T-helper 17 cell (primary cell): ENCODE measurements at regions not wholly inside any gene's neighbourhood (a gene's known extent, or its start where the extent isn't known, plus 50 kb on each side); places are given as distances from the start of the nearest gene placed in this dataset.

ENCODE experiments used
- ATAC-seq: fragments of 150-1000 bp; cut with Tn5 transposase; 2 replicates; pipeline ENCODE4 v1.10.0; 2021; ENCODE audit warnings: mild to moderate bottlenecking, moderate library complexity
- DNase-seq, 3 donors: peaks; one replicate each; pipeline versions ENCODE4 v3.0.0 to v3.0.0-alpha.2; 2020 to 2021
- H3K9me3 ChIP-seq: one replicate; pipeline ENCODE4 v1.7.0; 2013; ENCODE audit warnings: low read length, mild to moderate bottlenecking; ENCODE audit not compliant: control insufficient read depth, poor library complexity, severe bottlenecking
- H3K27ac Mint-ChIP-seq: one replicate; pipeline ENCODE4 v1.8.0; 2022; ENCODE audit warnings: mild to moderate bottlenecking, moderate library complexity, mixed read lengths
- H3K27me3 Mint-ChIP-seq: one replicate; pipeline ENCODE4 v1.8.0; 2022; ENCODE audit warnings: mixed read lengths
- H3K36me3 Mint-ChIP-seq: one replicate; pipeline ENCODE4 v1.8.0; 2022; ENCODE audit warnings: low read depth, mixed read lengths
- H3K4me1 Mint-ChIP-seq: one replicate; pipeline ENCODE4 v1.8.0; 2022; ENCODE audit warnings: mild to moderate bottlenecking, mixed read lengths
- H3K4me3 Mint-ChIP-seq: one replicate; pipeline ENCODE4 v1.8.0; 2022; ENCODE audit warnings: mild to moderate bottlenecking, moderate library complexity, mixed read lengths

GRCh38 chr16:6363896-6364607 lies 968.6 kb upstream of the RBFOX1 start:
- Mint-ChIP-seq H3K36me3 (no peaks in the 10 kb centered on the region), H3K27ac (no peak overlapping the region), H3K4me1 (no peaks in the 10 kb centered on the region), H3K27me3 (no peaks in the 10 kb centered on the region), H3K4me3 (no peak overlapping the region)
- DNase-seq (no peak), ATAC-seq (no peak)
- no peaks in the 10 kb centered on the region for H3K9me3 ChIP-seq

DNA sequence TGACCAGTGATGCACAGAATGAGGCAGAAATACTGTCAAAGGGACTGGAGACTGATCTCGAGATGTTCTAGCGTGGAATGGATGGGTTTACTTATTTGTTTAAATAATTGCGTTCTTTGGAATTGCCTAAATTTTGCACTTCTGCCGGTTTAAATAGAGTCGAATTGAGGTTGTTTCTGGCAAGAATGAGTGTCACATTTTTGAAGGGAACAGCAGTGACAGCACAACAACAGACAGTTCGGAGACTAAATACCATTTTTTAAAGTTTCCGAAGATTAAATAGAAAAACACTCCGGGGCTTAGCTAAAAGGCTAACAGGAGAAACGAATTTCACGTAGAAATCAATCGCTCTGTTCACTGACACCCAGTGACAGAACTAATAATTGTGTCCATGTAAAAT lies 969.2 kb upstream of the RBFOX1 start:
- H3K9me3 ChIP-seq = no peaks in the 10 kb centered on the region
- no peak for ATAC-seq
- Mint-ChIP-seq H3K4me3 (no peak overlapping the region), H3K27me3 (no peaks in the 10 kb centered on the region), H3K27ac (no peak overlapping the region), H3K36me3 (no peaks in the 10 kb centered on the region), H3K4me1 (no peaks in the 10 kb centered on the region)
- DNase-seq = no peak

DNA sequence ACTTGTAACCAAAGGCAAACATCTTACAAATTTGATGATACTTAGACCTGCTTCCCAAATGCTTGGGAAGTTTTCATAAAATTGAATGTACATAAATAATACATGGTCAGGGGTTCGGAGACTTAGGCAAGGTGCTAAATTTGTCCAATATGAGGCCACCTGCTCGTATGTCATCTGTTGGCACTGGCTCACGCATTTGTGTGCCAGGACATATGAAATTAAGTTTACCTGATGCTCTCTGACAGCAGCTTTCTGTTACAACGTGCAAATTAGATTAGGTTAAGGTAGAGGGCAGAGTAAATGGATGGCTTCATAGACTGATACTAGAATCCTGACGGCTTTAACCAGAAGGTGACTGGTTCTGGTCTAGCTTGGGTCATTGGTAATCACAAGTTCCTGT lies 970.3 kb upstream of the RBFOX1 start:
- H3K27me3 Mint-ChIP-seq = no peaks in the 10 kb centered on the region
- H3K36me3 Mint-ChIP-seq = no peaks in the 10 kb centered on the region
- no peaks in the 10 kb centered on the region for H3K4me1 Mint-ChIP-seq
- H3K27ac Mint-ChIP-seq = no peak overlapping the region
- no peak overlapping the region for H3K4me3 Mint-ChIP-seq
- ATAC-seq (no peak), DNase-seq (no peak)
- H3K9me3 ChIP-seq = no peaks in the 10 kb centered on the region

GRCh38 chr16:6360641-6361040 lies 972.0 kb upstream of the RBFOX1 start:
- no peak for ATAC-seq

GRCh38 chr16:6356911-6357310 lies 975.7 kb upstream of the RBFOX1 start:
- Mint-ChIP-seq H3K36me3 (no peaks in the 10 kb centered on the region), H3K4me1 (no peaks in the 10 kb centered on the region), H3K4me3 (no peak overlapping the region), H3K27ac (no peak overlapping the region), H3K27me3 (no peaks in the 10 kb centered on the region)
- no peaks in the 10 kb centered on the region for H3K9me3 ChIP-seq
- DNase-seq (no peak), ATAC-seq (no peak)

More at GRCh38 chr16:6360641-6361040, 972.0 kb upstream of the RBFOX1 start:
- H3K4me3 Mint-ChIP-seq = no peak overlapping the region
- no peaks in the 10 kb centered on the region for H3K9me3 ChIP-seq
- H3K27me3 Mint-ChIP-seq = no peaks in the 10 kb centered on the region
- H3K4me1 Mint-ChIP-seq = no peaks in the 10 kb centered on the region
- no peaks in the 10 kb centered on the region for H3K36me3 Mint-ChIP-seq
- no peak overlapping the region for H3K27ac Mint-ChIP-seq
- DNase-seq = no peak

DNA sequence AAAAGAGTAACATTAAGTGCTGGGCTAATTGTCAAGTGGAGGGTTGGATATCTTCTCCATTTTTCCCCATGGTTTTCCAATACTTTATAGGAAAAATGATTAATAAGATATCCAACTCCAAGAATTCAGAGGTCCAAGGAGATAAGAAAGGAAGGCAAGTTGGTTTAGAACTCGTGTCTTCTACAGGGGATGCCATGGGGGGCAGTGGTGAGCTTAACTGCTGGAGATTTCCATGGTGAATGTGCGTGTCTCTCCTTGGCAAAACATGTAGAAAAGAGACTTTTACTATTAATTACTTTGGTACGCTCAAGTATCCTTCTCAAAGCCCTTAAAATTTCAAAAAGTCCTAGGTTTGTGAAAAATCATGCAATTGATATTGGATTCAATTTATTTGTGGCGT lies 982.9 kb upstream of the RBFOX1 start:
- no peak overlapping the region for H3K4me3 Mint-ChIP-seq
- H3K27ac Mint-ChIP-seq = no peak overlapping the region
- H3K4me1 Mint-ChIP-seq = no peaks in the 10 kb centered on the region
- ATAC-seq = no peak
- no peaks in the 10 kb centered on the region for H3K9me3 ChIP-seq
- no peaks in the 10 kb centered on the region for H3K27me3 Mint-ChIP-seq
- H3K36me3 Mint-ChIP-seq = no peaks in the 10 kb centered on the region
- no peak for DNase-seq

- no peaks in the 10 kb centered on the region for H3K27me3 Mint-ChIP-seq
- ATAC-seq = no peak
- DNase-seq = no peak
- H3K27ac Mint-ChIP-seq = no peak overlapping the region
- H3K36me3 Mint-ChIP-seq = no peaks in the 10 kb centered on the region
- H3K4me1 Mint-ChIP-seq = no peaks in the 10 kb centered on the region
- no peak overlapping the region for H3K4me3 Mint-ChIP-seq
- no peaks in the 10 kb centered on the region for H3K9me3 ChIP-seq
Measured at GRCh38 chr16:6345090-6345489, 987.6 kb upstream of the RBFOX1 start.

GRCh38 chr16:6343157-6343556 lies 989.5 kb upstream of the RBFOX1 start:
- no peaks in the 10 kb centered on the region for H3K36me3 Mint-ChIP-seq
- H3K4me1 Mint-ChIP-seq = no peaks in the 10 kb centered on the region
- H3K27ac Mint-ChIP-seq = no peak overlapping the region
- no peaks in the 10 kb centered on the region for H3K27me3 Mint-ChIP-seq
- ATAC-seq (no peak), DNase-seq (no peak)
- H3K9me3 ChIP-seq = no peaks in the 10 kb centered on the region
- H3K4me3 Mint-ChIP-seq = no peak overlapping the region

DNA sequence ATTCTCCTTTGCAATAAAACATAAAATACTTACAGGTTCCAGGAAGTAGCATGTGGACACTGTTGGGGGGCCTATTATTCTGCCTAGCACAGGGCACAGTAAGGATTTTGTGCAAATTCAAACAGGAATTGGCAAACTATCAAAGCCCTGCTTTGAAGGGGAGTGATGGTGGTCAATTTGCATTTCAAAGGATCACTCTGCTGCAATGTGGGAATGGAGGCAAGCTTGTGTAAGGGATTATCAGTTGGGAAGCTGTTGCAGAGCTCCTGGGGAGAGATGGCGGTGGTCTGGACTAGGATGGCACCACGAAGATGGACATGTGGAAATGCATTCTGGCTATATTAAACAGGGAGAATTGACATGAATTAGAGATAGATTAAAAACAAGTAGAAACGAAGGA lies 990.7 kb upstream of the RBFOX1 start:
- no peak for DNase-seq
- Mint-ChIP-seq H3K27ac (no peak overlapping the region), H3K27me3 (no peaks in the 10 kb centered on the region)

DNA sequence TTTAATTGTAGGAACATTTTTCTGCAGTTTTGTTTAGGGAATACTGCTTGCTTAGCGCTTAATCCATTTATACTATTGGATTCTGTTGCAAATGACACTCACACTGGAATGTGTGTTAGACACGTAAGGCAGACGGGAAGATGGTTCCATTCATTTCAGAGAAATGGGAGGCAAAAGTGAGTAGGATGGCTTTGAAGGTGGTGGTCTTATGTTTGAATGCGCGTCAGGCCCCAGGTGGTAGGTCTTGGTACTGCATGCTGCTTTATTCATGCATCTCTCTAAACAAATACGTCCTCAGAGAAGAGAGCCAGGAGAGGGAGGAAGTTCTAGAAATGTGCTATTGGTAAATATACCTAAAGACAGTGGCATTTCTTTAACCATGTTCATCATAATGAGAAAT lies 997.6 kb upstream of the RBFOX1 start:
- DNase-seq (no peak), ATAC-seq (no peak)
- Mint-ChIP-seq H3K27me3 (no peaks in the 10 kb centered on the region), H3K4me1 (no peaks in the 10 kb centered on the region), H3K4me3 (no peak overlapping the region), H3K36me3 (no peaks in the 10 kb centered on the region), H3K27ac (no peak overlapping the region)
- H3K9me3 ChIP-seq = no peaks in the 10 kb centered on the region

More for the DNA sequence above, 990.7 kb upstream of the RBFOX1 start:
- no peak for ATAC-seq
- H3K9me3 ChIP-seq = no peaks in the 10 kb centered on the region
- Mint-ChIP-seq H3K36me3 (no peaks in the 10 kb centered on the region), H3K4me3 (no peak overlapping the region), H3K4me1 (no peaks in the 10 kb centered on the region)

- no peaks in the 10 kb centered on the region for H3K27me3 Mint-ChIP-seq
- ATAC-seq = no peak
- H3K9me3 ChIP-seq = no peaks in the 10 kb centered on the region
- no peaks in the 10 kb centered on the region for H3K4me1 Mint-ChIP-seq
- no peak overlapping the region for H3K4me3 Mint-ChIP-seq
- no peak for DNase-seq
- no peaks in the 10 kb centered on the region for H3K36me3 Mint-ChIP-seq
- H3K27ac Mint-ChIP-seq = no peak overlapping the region
Measured at GRCh38 chr16:6331770-6332169, 1000.9 kb upstream of the RBFOX1 start.

GRCh38 chr16:6317934-6318333 lies 1014.7 kb upstream of the RBFOX1 start:
- H3K9me3 ChIP-seq = no peaks in the 10 kb centered on the region
- no peak overlapping the region for H3K27ac Mint-ChIP-seq
- no peaks in the 10 kb centered on the region for H3K4me1 Mint-ChIP-seq
- no peaks in the 10 kb centered on the region for H3K36me3 Mint-ChIP-seq
- DNase-seq = no peak
- no peaks in the 10 kb centered on the region for H3K27me3 Mint-ChIP-seq
- H3K4me3 Mint-ChIP-seq = no peak overlapping the region
- ATAC-seq = no peak

DNA sequence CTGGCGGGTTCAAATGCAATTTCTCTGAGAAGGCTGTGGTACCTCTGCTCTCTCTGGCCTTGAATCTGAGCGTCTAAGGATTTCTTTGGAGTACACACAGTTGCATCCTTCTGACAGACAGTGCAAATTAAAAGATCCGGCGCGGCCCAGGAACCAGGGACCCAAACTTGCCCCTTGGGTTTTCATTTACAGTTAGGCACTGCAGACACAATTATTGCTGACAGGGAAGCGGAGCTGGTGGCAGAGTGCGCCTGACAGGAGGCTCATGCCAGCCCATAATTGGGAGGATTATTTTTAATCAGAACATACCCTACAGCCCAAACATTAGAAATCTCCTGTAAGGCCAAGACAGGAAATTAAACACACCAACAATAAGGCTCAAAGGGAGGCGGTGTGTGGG lies 1023.4 kb upstream of the RBFOX1 start:
- no peaks in the 10 kb centered on the region for H3K27me3 Mint-ChIP-seq
- no peak overlapping the region for H3K27ac Mint-ChIP-seq
- no peaks in the 10 kb centered on the region for H3K36me3 Mint-ChIP-seq
- no peaks in the 10 kb centered on the region for H3K9me3 ChIP-seq
- no peak for DNase-seq
- ATAC-seq = no peak
- H3K4me3 Mint-ChIP-seq = no peak overlapping the region
- no peaks in the 10 kb centered on the region for H3K4me1 Mint-ChIP-seq

DNA sequence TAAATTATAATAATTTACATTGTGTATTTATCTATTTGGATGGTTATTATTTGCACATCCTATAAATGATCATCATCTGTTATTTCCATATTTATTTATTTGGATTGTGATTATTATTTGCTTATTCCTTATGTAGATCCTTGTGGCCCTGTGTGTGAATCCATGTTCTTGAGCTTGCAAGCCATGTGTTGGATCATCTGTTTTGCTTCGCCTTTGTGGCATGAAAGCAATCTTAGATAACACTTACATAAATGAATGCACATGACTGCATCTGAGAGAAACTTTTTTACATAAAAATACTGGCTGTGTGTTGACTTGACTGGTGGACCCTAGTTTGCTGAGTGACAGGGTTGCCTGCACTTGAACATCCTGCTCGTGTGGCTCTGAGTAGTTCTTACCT lies 1024.5 kb upstream of the RBFOX1 start:
- H3K36me3 Mint-ChIP-seq = no peaks in the 10 kb centered on the region
- no peak for ATAC-seq

More for the DNA sequence above, 1024.5 kb upstream of the RBFOX1 start:
- H3K9me3 ChIP-seq = no peaks in the 10 kb centered on the region
- Mint-ChIP-seq H3K4me1 (no peaks in the 10 kb centered on the region), H3K27me3 (no peaks in the 10 kb centered on the region), H3K27ac (no peak overlapping the region), H3K4me3 (no peak overlapping the region)
- no peak for DNase-seq
